NCI-H69 (cell line): ENCODE measurements at regions not wholly inside any gene's neighbourhood (a gene's known extent, or its start where the extent isn't known, plus 50 kb on each side); places are given as distances from the start of the nearest gene placed in this dataset.

Experiments
- DNase-seq: peaks from one replicate; lab custom pipeline; 2025; lab: John Stamatoyannopoulos, UW

- DNase-seq: peak; percentile 18
Measured at GRCh38 chr6:6918216-6918983, 189.4 kb upstream of the RREB1 start.

- no peak for DNase-seq
Measured at GRCh38 chr6:6919173-6919572, 188.6 kb upstream of the RREB1 start.

GRCh38 chr6:6920114-6920986, 187.4 kb upstream of the RREB1 start:
- DNase-seq: no peak

GRCh38 chr6:6920987-6921313, 186.8 kb upstream of the RREB1 start:
- DNase-seq: peak; percentile 69

- no peak for DNase-seq
Measured at GRCh38 chr6:6922166-6922565, 185.6 kb upstream of the RREB1 start.

GRCh38 chr6:6923605-6924004, 184.2 kb upstream of the RREB1 start:
- DNase-seq: no peak

- DNase-seq: no peak
Measured at GRCh38 chr6:6924708-6925107, 183.1 kb upstream of the RREB1 start.

- no peak for DNase-seq
Measured at GRCh38 chr6:6925391-6926164, 182.2 kb upstream of the RREB1 start.

GRCh38 chr6:6926856-6927255, 180.9 kb upstream of the RREB1 start:
- DNase-seq: no peak

GRCh38 chr6:6927521-6928361, 180.0 kb upstream of the RREB1 start:
- no peak for DNase-seq

- no peak for DNase-seq
Measured at GRCh38 chr6:6930223-6930880, 177.4 kb upstream of the RREB1 start.

- peak; percentile 28 for DNase-seq
Measured at GRCh38 chr6:6931071-6932025, 176.4 kb upstream of the RREB1 start.

GRCh38 chr6:6932341-6932740, 175.4 kb upstream of the RREB1 start:
- no peak for DNase-seq

GRCh38 chr6:6932968-6933367, 174.8 kb upstream of the RREB1 start:
- DNase-seq: no peak

GRCh38 chr6:6940031-6941025, 167.4 kb upstream of the RREB1 start:
- no peak for DNase-seq

GRCh38 chr6:6941201-6941600, 166.6 kb upstream of the RREB1 start:
- no peak for DNase-seq

GRCh38 chr6:6942091-6942490, 165.7 kb upstream of the RREB1 start:
- no peak for DNase-seq

GRCh38 chr6:6942831-6943230, 164.9 kb upstream of the RREB1 start:
- DNase-seq: no peak

GRCh38 chr6:6943421-6943820, 164.3 kb upstream of the RREB1 start:
- DNase-seq: no peak
